Panc1 (cell line): ENCODE measurements at regions not wholly inside any gene's neighbourhood (a gene's known extent, or its start where the extent isn't known, plus 50 kb on each side); places are given as distances from the start of the nearest gene placed in this dataset.

ENCODE experiments used
- ATAC-seq: fragments of 200-7000 bp; cut with Tn5 transposase; 2 replicates; pipeline ENCODE4 v1.9.1; 2020; ENCODE audit warnings: mild to moderate bottlenecking, moderate library complexity
- BruUV-seq: library from RNA; stranded (reverse); fragments of 400-500 nt; replicated peaks from 2 replicates; lab custom pipeline; 2021; lab: Mats Ljungman, UMichigan
- CTCF ChIA-PET: fragments of 300-600 bp; sonication (Branson Sonifier 250); formaldehyde crosslinking; loops from one replicate; lab custom pipeline; 2022; ENCODE audit warnings: antibody characterized with exemption; lab: Charles Lee
- POLR2A ChIA-PET: fragments of 300-600 bp; sonication (Branson Sonifier 250); formaldehyde crosslinking; loops from one replicate; lab custom pipeline; 2022; ENCODE audit warnings: antibody characterized with exemption; lab: Charles Lee
- DNase-seq: peaks from one replicate; pipeline ENCODE4 v3.0.0-alpha.2; 2010; ENCODE audit warnings: low read depth, low spot score
- H3K27ac ChIP-seq: 2 replicates; pipeline ENCODE4 v1.5.1; 2011; ENCODE audit warnings: mild to moderate bottlenecking, low read length, inconsistent platforms
- H3K27me3 ChIP-seq: fragments of 200-500 bp; sonication (Bioruptor generic); 2 replicates; pipeline ENCODE4 v1.6.0; 2014; ENCODE audit warnings: low read length, inconsistent platforms; ENCODE audit not compliant: control insufficient read depth, insufficient read depth
- H3K36me3 ChIP-seq: fragments of 200-500 bp; sonication (Bioruptor generic); 2 replicates; pipeline ENCODE4 v1.5.1; 2014; ENCODE audit warnings: inconsistent platforms, mild to moderate bottlenecking, low read length, moderate library complexity; ENCODE audit not compliant: control insufficient read depth, insufficient read depth
- H3K4me1 ChIP-seq: 2 replicates; pipeline ENCODE4 v1.5.1; 2011; ENCODE audit warnings: inconsistent platforms, mild to moderate bottlenecking, low read length, moderate library complexity; ENCODE audit not compliant: control insufficient read depth, insufficient read depth
- H3K4me3 ChIP-seq, 2 experiments: 2 replicates each; pipeline ENCODE4 v1.5.1; 2011 to 2012; ENCODE audit warnings: low read depth in 2 of 2, low read length in 2 of 2, mild to moderate bottlenecking in 2 of 2, inconsistent platforms in 1 of 2, moderate library complexity in 1 of 2
- H3K9me3 ChIP-seq: fragments of 200-500 bp; sonication (Bioruptor generic); 2 replicates; pipeline ENCODE4 v1.5.1; 2014; ENCODE audit warnings: low read depth, mild to moderate bottlenecking, inconsistent platforms, low read length, moderate library complexity; ENCODE audit not compliant: control insufficient read depth, insufficient read depth
- POLR2AphosphoS5 ChIP-seq: IDR thresholded peaks from 2 replicates; pipeline ENCODE4 v1.6.1; 2012; ENCODE audit warnings: mild to moderate bottlenecking, low read depth, low read length, moderate library complexity
- SIN3A ChIP-seq: IDR thresholded peaks from 2 replicates; pipeline ENCODE4 v1.6.1; 2012; ENCODE audit warnings: low read depth, mild to moderate bottlenecking, low read length, moderate library complexity, borderline replicate concordance; ENCODE audit not compliant: insufficient read depth
- TCF7L2 ChIP-seq: IDR thresholded peaks from 2 replicates; pipeline ENCODE4 v1.6.1; 2011; ENCODE audit warnings: mild to moderate bottlenecking, low read depth, low read length, inconsistent platforms
- in situ Hi-C: cut with HindIII; loops from 2 replicates; pipeline ENCODE4 v1.10.0; 2016; ENCODE audit warnings: low sequenced_read_pairs, low pct_unique_long_range_greater_than_20kb
- intact Hi-C: fragments of 100-400 bp; cut with micrococcal nuclease; formaldehyde crosslinking; loops from one replicate; pipeline ENCODE4 v1.10.0; 2022; ENCODE audit not compliant: unreplicated experiment
- TF ChIP-seq, protein P1 (sequence below), 2 experiments: IDR thresholded peaks; 2 replicates each; pipeline ENCODE4 v1.6.1; 2011 to 2012; ENCODE audit warnings: low read depth in 2 of 2, control low read depth in 1 of 2, low read length in 1 of 2, mild to moderate bottlenecking in 1 of 2, moderate library complexity in 1 of 2; ENCODE audit not compliant: insufficient read depth in 1 of 2
- TF ChIP-seq, protein P2 (sequence below): fragments of 450-650 bp; IDR thresholded peaks from 2 replicates; pipeline ENCODE4 v1.5.1; 2017; ENCODE audit warnings: mild to moderate bottlenecking

DNA sequence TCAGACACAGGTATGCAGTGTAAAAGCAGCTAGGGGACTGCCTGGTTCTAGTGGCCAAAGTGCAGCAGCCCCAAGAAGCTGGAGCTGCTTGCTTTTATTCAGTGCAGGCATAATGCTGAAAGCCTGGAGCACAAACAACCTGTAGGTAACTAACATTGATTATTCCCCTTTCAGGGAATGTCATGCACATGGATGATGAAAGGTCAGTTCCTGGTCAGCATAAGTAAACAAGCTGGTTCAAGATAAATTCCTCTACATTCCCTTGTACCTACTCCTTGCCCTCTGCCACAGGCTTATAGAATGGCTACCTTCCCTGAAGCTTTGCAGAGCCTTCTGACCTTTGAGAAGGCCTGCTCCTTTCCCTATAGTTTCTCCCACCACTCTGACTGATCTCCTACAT lies 1318.5 kb upstream of the ADGRL3 start:
- ChIA-PET CTCF (no interaction called here), POLR2A (no interaction called here)
- in situ Hi-C loops (no loop called here), intact Hi-C loops (no loop called here)
- no peaks in the 10 kb centered on the region for H3K27me3 ChIP-seq
- no peaks in the 10 kb centered on the region for H3K36me3 ChIP-seq
- DNase-seq (no peak), ATAC-seq (no peak)
- no TSS peak for BruUV-seq
- no peaks in the 10 kb centered on the region for H3K9me3 ChIP-seq
- no peak overlapping the region for H3K27ac ChIP-seq
- no peaks in the 10 kb centered on the region for H3K4me1 ChIP-seq
- TF ChIP-seq, protein P1, sequence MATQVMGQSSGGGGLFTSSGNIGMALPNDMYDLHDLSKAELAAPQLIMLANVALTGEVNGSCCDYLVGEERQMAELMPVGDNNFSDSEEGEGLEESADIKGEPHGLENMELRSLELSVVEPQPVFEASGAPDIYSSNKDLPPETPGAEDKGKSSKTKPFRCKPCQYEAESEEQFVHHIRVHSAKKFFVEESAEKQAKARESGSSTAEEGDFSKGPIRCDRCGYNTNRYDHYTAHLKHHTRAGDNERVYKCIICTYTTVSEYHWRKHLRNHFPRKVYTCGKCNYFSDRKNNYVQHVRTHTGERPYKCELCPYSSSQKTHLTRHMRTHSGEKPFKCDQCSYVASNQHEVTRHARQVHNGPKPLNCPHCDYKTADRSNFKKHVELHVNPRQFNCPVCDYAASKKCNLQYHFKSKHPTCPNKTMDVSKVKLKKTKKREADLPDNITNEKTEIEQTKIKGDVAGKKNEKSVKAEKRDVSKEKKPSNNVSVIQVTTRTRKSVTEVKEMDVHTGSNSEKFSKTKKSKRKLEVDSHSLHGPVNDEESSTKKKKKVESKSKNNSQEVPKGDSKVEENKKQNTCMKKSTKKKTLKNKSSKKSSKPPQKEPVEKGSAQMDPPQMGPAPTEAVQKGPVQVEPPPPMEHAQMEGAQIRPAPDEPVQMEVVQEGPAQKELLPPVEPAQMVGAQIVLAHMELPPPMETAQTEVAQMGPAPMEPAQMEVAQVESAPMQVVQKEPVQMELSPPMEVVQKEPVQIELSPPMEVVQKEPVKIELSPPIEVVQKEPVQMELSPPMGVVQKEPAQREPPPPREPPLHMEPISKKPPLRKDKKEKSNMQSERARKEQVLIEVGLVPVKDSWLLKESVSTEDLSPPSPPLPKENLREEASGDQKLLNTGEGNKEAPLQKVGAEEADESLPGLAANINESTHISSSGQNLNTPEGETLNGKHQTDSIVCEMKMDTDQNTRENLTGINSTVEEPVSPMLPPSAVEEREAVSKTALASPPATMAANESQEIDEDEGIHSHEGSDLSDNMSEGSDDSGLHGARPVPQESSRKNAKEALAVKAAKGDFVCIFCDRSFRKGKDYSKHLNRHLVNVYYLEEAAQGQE (IDR thresholded peaks at IDR 0.05; ENCODE audit: insufficient read depth in 1 of 2, low read depth in 2 of 2, low read length in 1 of 2) = no peak
- no peak for TF ChIP-seq SIN3A
- no peak for TF ChIP-seq POLR2AphosphoS5
- TF ChIP-seq, protein P2, sequence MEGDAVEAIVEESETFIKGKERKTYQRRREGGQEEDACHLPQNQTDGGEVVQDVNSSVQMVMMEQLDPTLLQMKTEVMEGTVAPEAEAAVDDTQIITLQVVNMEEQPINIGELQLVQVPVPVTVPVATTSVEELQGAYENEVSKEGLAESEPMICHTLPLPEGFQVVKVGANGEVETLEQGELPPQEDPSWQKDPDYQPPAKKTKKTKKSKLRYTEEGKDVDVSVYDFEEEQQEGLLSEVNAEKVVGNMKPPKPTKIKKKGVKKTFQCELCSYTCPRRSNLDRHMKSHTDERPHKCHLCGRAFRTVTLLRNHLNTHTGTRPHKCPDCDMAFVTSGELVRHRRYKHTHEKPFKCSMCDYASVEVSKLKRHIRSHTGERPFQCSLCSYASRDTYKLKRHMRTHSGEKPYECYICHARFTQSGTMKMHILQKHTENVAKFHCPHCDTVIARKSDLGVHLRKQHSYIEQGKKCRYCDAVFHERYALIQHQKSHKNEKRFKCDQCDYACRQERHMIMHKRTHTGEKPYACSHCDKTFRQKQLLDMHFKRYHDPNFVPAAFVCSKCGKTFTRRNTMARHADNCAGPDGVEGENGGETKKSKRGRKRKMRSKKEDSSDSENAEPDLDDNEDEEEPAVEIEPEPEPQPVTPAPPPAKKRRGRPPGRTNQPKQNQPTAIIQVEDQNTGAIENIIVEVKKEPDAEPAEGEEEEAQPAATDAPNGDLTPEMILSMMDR = no peak
- no peak for TF ChIP-seq TCF7L2
- H3K4me3 ChIP-seq = no peak overlapping the region

DNA sequence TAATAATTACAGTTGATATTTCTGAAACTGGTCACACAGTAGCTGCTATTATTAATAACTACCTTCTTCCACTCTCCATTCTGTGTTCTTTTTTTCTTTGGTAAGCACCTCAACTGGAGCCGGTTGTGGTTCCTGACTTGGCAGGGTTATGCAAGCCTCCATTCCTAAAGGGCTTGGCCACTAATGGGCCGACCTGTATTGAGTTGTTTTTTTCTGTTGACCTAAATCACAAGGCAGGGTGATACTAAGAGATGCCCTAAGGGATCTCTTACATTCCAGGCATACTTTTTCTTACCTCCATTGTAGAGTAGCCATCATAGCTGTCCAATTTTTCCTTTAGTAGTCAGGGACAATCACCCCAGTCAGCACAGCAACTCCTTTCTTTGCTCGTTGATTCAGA lies 1295.8 kb upstream of the ADGRL3 start:
- no peaks in the 10 kb centered on the region for H3K4me1 ChIP-seq
- ATAC-seq (no peak), DNase-seq (no peak)
- in situ Hi-C loops = no loop called here
- no peaks in the 10 kb centered on the region for H3K36me3 ChIP-seq
- intact Hi-C loops = no loop called here
- ChIA-PET POLR2A (no interaction called here), CTCF (no interaction called here)
- H3K27ac ChIP-seq = no peak overlapping the region
- no peaks in the 10 kb centered on the region for H3K9me3 ChIP-seq
- no TSS peak for BruUV-seq
- no peak for TF ChIP-seq POLR2AphosphoS5
- TF ChIP-seq, protein P1 (IDR thresholded peaks at IDR 0.05; ENCODE audit: insufficient read depth in 1 of 2, low read depth in 2 of 2, low read length in 1 of 2) = no peak
- no peak overlapping the region for H3K4me3 ChIP-seq
- H3K27me3 ChIP-seq = no peaks in the 10 kb centered on the region
